C4-2B (cell line): ENCODE measurements at regions not wholly inside any gene's neighbourhood (a gene's known extent, or its start where the extent isn't known, plus 50 kb on each side); places are given as distances from the start of the nearest gene placed in this dataset.

ENCODE experiments used
- H3K27ac ChIP-seq: fragments of 450-650 bp; 2 replicates; pipeline ENCODE4 v1.5.1; 2017
- ZFX ChIP-seq: fragments of 450-650 bp; IDR thresholded peaks from 2 replicates; pipeline ENCODE4 v1.6.1; 2017
- TF ChIP-seq, protein P1 (sequence below): fragments of 450-650 bp; conservative IDR thresholded peaks from 2 replicates; pipeline ENCODE4 v1.5.1; 2017; ENCODE audit warnings: mild to moderate bottlenecking

DNA sequence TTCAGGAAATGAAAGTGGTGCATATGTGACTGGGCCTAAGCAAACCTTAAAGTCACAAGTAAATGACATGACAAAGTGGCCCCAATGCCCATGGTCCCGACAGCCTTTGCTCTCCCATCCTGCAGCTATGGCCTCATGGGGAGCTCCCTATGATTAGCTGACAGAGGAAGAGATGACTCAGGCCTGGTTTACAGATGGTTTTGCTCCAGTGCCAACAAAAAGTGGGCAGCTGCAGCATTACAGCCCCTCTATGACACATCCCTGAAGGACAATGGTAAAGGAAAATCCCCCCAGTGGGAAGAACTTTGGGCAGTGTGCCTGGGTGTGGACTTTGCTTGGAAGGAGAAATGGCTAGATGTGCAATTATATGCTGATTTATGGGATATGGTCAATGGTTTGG lies 105.1 kb upstream of the ADCY1 start:
- TF ChIP-seq, protein P1, sequence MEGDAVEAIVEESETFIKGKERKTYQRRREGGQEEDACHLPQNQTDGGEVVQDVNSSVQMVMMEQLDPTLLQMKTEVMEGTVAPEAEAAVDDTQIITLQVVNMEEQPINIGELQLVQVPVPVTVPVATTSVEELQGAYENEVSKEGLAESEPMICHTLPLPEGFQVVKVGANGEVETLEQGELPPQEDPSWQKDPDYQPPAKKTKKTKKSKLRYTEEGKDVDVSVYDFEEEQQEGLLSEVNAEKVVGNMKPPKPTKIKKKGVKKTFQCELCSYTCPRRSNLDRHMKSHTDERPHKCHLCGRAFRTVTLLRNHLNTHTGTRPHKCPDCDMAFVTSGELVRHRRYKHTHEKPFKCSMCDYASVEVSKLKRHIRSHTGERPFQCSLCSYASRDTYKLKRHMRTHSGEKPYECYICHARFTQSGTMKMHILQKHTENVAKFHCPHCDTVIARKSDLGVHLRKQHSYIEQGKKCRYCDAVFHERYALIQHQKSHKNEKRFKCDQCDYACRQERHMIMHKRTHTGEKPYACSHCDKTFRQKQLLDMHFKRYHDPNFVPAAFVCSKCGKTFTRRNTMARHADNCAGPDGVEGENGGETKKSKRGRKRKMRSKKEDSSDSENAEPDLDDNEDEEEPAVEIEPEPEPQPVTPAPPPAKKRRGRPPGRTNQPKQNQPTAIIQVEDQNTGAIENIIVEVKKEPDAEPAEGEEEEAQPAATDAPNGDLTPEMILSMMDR: no peak
- TF ChIP-seq ZFX: no peak
- H3K27ac ChIP-seq: no peak overlapping the region

DNA sequence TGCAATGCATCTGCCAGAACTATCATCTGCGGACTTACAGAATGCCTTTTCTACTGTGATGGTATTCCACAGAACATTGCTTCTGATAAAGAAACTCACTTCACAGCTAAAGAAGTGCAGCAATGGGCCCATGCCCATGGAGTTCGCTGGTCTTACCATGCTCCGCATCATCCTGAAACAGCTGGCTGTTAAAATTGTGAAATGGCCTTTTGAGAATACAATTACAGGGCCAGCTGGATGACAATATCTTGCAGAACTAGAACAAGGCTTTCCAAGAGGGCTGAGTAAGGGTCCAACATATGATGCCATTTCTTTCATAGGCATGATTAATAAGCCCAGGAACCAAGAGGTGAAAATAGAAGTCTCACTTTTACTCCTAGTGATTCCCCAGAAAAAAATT lies 104.1 kb upstream of the ADCY1 start:
- H3K27ac ChIP-seq: no peak overlapping the region
- TF ChIP-seq, protein P1: no peak

DNA sequence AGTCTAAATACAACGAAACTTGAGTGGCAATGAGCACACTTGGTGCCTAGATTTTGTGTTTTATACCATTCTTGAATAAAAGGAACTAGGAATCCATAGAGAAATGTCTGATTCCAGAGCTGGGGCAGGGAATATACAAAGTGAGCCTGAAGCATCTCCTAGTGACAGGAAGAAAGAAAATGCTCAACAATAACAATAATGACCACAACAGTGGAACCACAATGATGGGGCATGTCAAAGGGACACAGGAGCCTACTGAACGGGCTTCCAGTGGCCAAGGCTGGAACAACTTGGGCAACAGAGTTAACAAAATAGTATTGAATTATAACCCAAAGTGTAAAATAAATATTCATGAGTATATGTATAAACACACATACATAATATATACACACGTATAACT lies 94.4 kb upstream of the ADCY1 start:
- TF ChIP-seq, protein P1: no peak
- no peak for TF ChIP-seq ZFX
- H3K27ac ChIP-seq: no peak overlapping the region

DNA sequence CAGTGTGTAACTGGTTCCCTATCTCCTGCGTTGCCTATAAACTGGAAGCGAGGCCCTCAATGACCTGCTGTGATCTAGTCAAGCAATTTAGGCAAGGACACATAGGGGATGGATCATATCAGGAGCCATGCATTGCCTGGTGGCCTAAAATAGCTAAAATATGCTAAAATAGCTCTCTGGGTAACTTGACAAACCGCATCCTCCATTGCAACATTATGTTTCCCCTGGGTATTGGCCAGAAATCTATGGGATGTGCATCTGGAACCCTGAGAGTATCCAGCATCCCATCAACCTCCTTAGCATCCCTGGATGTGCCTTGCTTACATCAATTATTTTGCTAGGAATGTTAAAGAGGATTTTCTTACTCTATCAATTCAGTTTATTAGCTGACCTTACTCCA lies 91.7 kb upstream of the ADCY1 start:
- TF ChIP-seq, protein P1: no peak
- TF ChIP-seq ZFX: no peak
- H3K27ac ChIP-seq: no peak overlapping the region

- TF ChIP-seq ZFX: no peak
- TF ChIP-seq, protein P1: no peak
- H3K27ac ChIP-seq: no peak overlapping the region
These were observed 90.1 kb upstream of the ADCY1 start for GRCh38 chr7:45484094-45484493.

DNA sequence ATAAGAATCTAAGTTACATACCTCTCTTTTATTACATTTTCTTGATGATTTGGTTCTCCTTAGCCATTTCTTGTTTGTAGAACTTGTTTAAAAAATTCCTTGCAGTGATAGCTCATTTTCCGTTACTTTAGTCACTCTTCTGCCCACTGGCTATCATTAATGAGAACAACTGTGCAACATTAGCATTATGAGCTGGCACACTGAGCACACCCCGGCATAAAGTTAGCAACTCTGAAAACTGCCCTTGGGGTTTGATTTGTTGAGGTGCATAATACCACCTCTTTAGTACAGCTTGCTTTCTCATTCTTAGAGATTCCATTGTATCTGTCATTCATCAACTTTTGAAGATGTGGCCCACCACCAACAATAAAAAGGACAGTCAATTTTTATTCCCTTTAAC lies 87.6 kb upstream of the ADCY1 start:
- TF ChIP-seq, protein P1: no peak
- TF ChIP-seq ZFX: no peak
- H3K27ac ChIP-seq: no peak overlapping the region

- no peak overlapping the region for H3K27ac ChIP-seq
- no peak for TF ChIP-seq ZFX
- TF ChIP-seq, protein P1: no peak
These were observed 79.3 kb upstream of the ADCY1 start for GRCh38 chr7:45494885-45495284.
